H9 (cell line): ENCODE measurements at regions not wholly inside any gene's neighbourhood (a gene's known extent, or its start where the extent isn't known, plus 50 kb on each side); places are given as distances from the start of the nearest gene placed in this dataset.

ENCODE experiments used
- DNase-seq: peaks from one replicate; pipeline ENCODE4 v3.0.0-alpha.2; 2017
- H2AFZ ChIP-seq: one replicate; pipeline ENCODE4 v1.6.1; 2013; ENCODE audit warnings: mild to moderate bottlenecking, low read length, control low read depth, moderate library complexity
- H2AK5ac ChIP-seq: 2 replicates; pipeline ENCODE4 v1.6.1; 2013; ENCODE audit warnings: low read length, control low read depth, mixed read lengths; ENCODE audit not compliant: insufficient read length
- H2BK120ac ChIP-seq: one replicate; pipeline ENCODE4 v1.6.1; 2013; ENCODE audit warnings: low read depth, mild to moderate bottlenecking, low read length, control low read depth, inconsistent platforms; ENCODE audit not compliant: poor library complexity, severe bottlenecking
- H2BK12ac ChIP-seq: 2 replicates; pipeline ENCODE4 v1.6.1; 2013; ENCODE audit warnings: low read length, control low read depth, mixed read lengths, low read depth; ENCODE audit not compliant: insufficient read length
- H2BK15ac ChIP-seq: 2 replicates; pipeline ENCODE4 v1.6.1; 2013; ENCODE audit warnings: low read depth, low read length, control low read depth
- H2BK20ac ChIP-seq: one replicate; pipeline ENCODE4 v1.6.1; 2013; ENCODE audit warnings: low read depth, mild to moderate bottlenecking, low read length, control low read depth, inconsistent platforms; ENCODE audit not compliant: poor library complexity, severe bottlenecking
- H2BK5ac ChIP-seq: 2 replicates; pipeline ENCODE4 v1.6.1; 2013; ENCODE audit warnings: low read length, control low read depth, mixed read lengths; ENCODE audit not compliant: insufficient read length
- H3K14ac ChIP-seq: 2 replicates; pipeline ENCODE4 v1.6.1; 2013; ENCODE audit warnings: low read length, control low read depth; ENCODE audit not compliant: insufficient read depth
- H3K18ac ChIP-seq: 2 replicates; pipeline ENCODE4 v1.6.1; 2013; ENCODE audit warnings: low read depth, mild to moderate bottlenecking, mixed read lengths, low read length, control low read depth; ENCODE audit not compliant: insufficient read length
- H3K23ac ChIP-seq: 2 replicates; pipeline ENCODE4 v1.6.1; 2013; ENCODE audit warnings: low read length, control low read depth, mixed read lengths, low read depth; ENCODE audit not compliant: insufficient read length
- H3K23me2 ChIP-seq: 2 replicates; pipeline ENCODE4 v1.6.1; 2013; ENCODE audit warnings: low read depth, mild to moderate bottlenecking, mixed read lengths, low read length, control low read depth; ENCODE audit not compliant: insufficient read length, poor library complexity, severe bottlenecking
- H3K27ac ChIP-seq: 2 replicates; pipeline ENCODE4 v1.5.1; 2013; ENCODE audit warnings: low read length, control low read depth, mixed read lengths, low read depth; ENCODE audit not compliant: insufficient read length
- H3K27me3 ChIP-seq: 2 replicates; pipeline ENCODE4 v1.6.1; 2013; ENCODE audit warnings: low read length, control low read depth, inconsistent platforms; ENCODE audit not compliant: insufficient read depth
- H3K4ac ChIP-seq: 2 replicates; pipeline ENCODE4 v1.6.1; 2013; ENCODE audit warnings: low read depth, mild to moderate bottlenecking, control low read depth, inconsistent platforms, low read length, moderate library complexity
- H3K4me1 ChIP-seq: 2 replicates; pipeline ENCODE4 v1.6.1; 2013; ENCODE audit warnings: low read length, control low read depth, inconsistent platforms; ENCODE audit not compliant: insufficient read depth
- H3K4me2 ChIP-seq: 2 replicates; pipeline ENCODE4 v1.6.1; 2013; ENCODE audit warnings: low read length, control low read depth, mixed read lengths; ENCODE audit not compliant: insufficient read length, insufficient read depth
- H3K56ac ChIP-seq: 2 replicates; pipeline ENCODE4 v1.6.1; 2013; ENCODE audit warnings: low read depth, mild to moderate bottlenecking, mixed read lengths, low read length, control low read depth; ENCODE audit not compliant: insufficient read length
- H3K79me1 ChIP-seq: 2 replicates; pipeline ENCODE4 v1.6.1; 2013; ENCODE audit warnings: low read depth, mild to moderate bottlenecking, moderate library complexity, low read length, control low read depth, inconsistent platforms; ENCODE audit not compliant: insufficient read depth, poor library complexity, severe bottlenecking
- H3K79me2 ChIP-seq: 2 replicates; pipeline ENCODE4 v1.6.1; 2013; ENCODE audit warnings: low read length, control low read depth, inconsistent platforms; ENCODE audit not compliant: insufficient read depth
- H3K9ac ChIP-seq: 2 replicates; pipeline ENCODE4 v1.6.1; 2013; ENCODE audit warnings: low read length, control low read depth, mixed read lengths; ENCODE audit not compliant: insufficient read length; ENCODE audit errors: extremely low read depth
- H3K9me3 ChIP-seq: one replicate; pipeline ENCODE4 v1.6.1; 2013; ENCODE audit warnings: low read depth, low read length, inconsistent platforms; ENCODE audit not compliant: control insufficient read depth
- H3T11ph ChIP-seq: one replicate; pipeline ENCODE4 v1.6.1; 2013; ENCODE audit warnings: mild to moderate bottlenecking, low read length, control low read depth, inconsistent platforms
- H4K20me1 ChIP-seq: one replicate; pipeline ENCODE4 v1.6.1; 2013; ENCODE audit not compliant: control insufficient read depth, insufficient read length, insufficient read depth
- H4K5ac ChIP-seq: 2 replicates; pipeline ENCODE4 v1.6.1; 2013; ENCODE audit warnings: low read depth, mild to moderate bottlenecking, mixed read lengths, low read length, control low read depth; ENCODE audit not compliant: insufficient read length
- H4K8ac ChIP-seq: replicated peaks from 2 replicates; pipeline ENCODE4 v1.6.1; 2013; ENCODE audit warnings: low read length, control low read depth, mixed read lengths, low read depth; ENCODE audit not compliant: insufficient read length
- H4K91ac ChIP-seq: 2 replicates; pipeline ENCODE4 v1.6.1; 2013; ENCODE audit warnings: low read depth, mild to moderate bottlenecking, moderate library complexity, mixed read lengths, low read length, control low read depth; ENCODE audit not compliant: insufficient read length
- H3K27ac Mint-ChIP-seq, 3 experiments: 2 replicates in 2 of 3; 3 replicates in 1 of 3; pipeline ENCODE4 v1.8.0; 2020 to 2021; ENCODE audit warnings: mixed read lengths in 3 of 3, mild to moderate bottlenecking in 1 of 3, moderate library complexity in 1 of 3
- H3K27me3 Mint-ChIP-seq: 2 replicates; pipeline ENCODE4 v1.8.0; 2021; ENCODE audit warnings: low read depth, mild to moderate bottlenecking, moderate library complexity, mixed read lengths
- H3K36me3 Mint-ChIP-seq, 3 experiments: 2 replicates in 2 of 3; 3 replicates in 1 of 3; pipeline ENCODE4 v1.8.0; 2020 to 2021; ENCODE audit warnings: low read depth in 3 of 3, mixed read lengths in 3 of 3; ENCODE audit not compliant: insufficient read depth in 1 of 3
- H3K4me1 Mint-ChIP-seq, 2 experiments: 2 replicates each; pipeline ENCODE4 v1.8.0; 2020; ENCODE audit warnings: mixed read lengths in 2 of 2
- H3K4me3 Mint-ChIP-seq, 2 experiments: 2 replicates in 1 of 2; 3 replicates in 1 of 2; pipeline ENCODE4 v1.8.0; 2020 to 2021; ENCODE audit warnings: mild to moderate bottlenecking in 2 of 2, mixed read lengths in 2 of 2, moderate library complexity in 1 of 2
- H3K9me3 Mint-ChIP-seq, 2 experiments: 2 replicates in 1 of 2; 3 replicates in 1 of 2; pipeline ENCODE4 v1.8.0; 2020; ENCODE audit warnings: mild to moderate bottlenecking in 2 of 2, mixed read lengths in 2 of 2, moderate library complexity in 1 of 2
- CTCF ChIP-seq: fragments of 200-600 bp; sonication (generic); conservative IDR thresholded peaks from 3 replicates; pipeline ENCODE4 v1.8.0; 2021; ENCODE audit warnings: antibody characterized with exemption, mild to moderate bottlenecking

GRCh38 chr5:33079548-33079947 is 361.2 kb upstream of the TARS1 start:
- Histone ChIP-seq H4K20me1 (no peaks in the 10 kb centered on the region), H2BK120ac (no peak overlapping the region), H2BK15ac (no peak overlapping the region), H3K27ac (no peak overlapping the region), H3K23ac (no peak overlapping the region), H3K4ac (no peak overlapping the region), H4K8ac (no peak overlapping the region), H3K9ac (no peak overlapping the region), H3K79me2 (no peaks in the 10 kb centered on the region), H2BK12ac (no peak overlapping the region), H4K91ac (no peak overlapping the region), H3K4me2 (no peak overlapping the region), H3K27me3 (no peaks in the 10 kb centered on the region), H3K4me1 (no peaks in the 10 kb centered on the region), H3K18ac (no peak overlapping the region), H3K14ac (no peak overlapping the region), H2AFZ (no peak overlapping the region), H2BK5ac (no peak overlapping the region), H3K56ac (no peak overlapping the region), H3K9me3 (no peaks in the 10 kb centered on the region), H3T11ph (no peak overlapping the region), H3K23me2 (no peaks in the 10 kb centered on the region), H3K79me1 (no peaks in the 10 kb centered on the region), H2BK20ac (no peak overlapping the region), H4K5ac (no peak overlapping the region), H2AK5ac (no peak overlapping the region)
- Mint-ChIP-seq H3K4me3 (no peak overlapping the region), H3K36me3 (0 out of 7 replicates have a peak, but pooled peaks cover 0 to 4% (median 0%) of the 10 kb centered on the region in 3 experiments), H3K27ac (no peak overlapping the region), H3K9me3 (peaks cover 3 to 9% of the 10 kb centered on the region in 2 experiments; a peak in 4 of 5 replicates), H3K4me1 (peaks cover 0 to 8% of the 10 kb centered on the region in 2 experiments; a peak in 1 of 4 replicates), H3K27me3 (no peaks in the 10 kb centered on the region)
- TF ChIP-seq CTCF = no peak
- no peak for DNase-seq
